A673 (cell line): ENCODE measurements at regions not wholly inside any gene's neighbourhood (a gene's known extent, or its start where the extent isn't known, plus 50 kb on each side); places are given as distances from the start of the nearest gene placed in this dataset.
"Not testable (repeated sequence)": the region's sequence is repeated elsewhere in the genome, so short reads cannot be mapped to it uniquely, and the experiment has no call there.

Experiments used
- CTCF ChIP-seq: fragments of 300-800, 200-600 bp; sonication (generic); conservative IDR thresholded peaks from 2 replicates; pipeline ENCODE4 v1.5.1; 2017; ENCODE audit warnings: low read depth, mild to moderate bottlenecking, antibody characterized with exemption, low read length, moderate library complexity, mixed read lengths
- EZH2 ChIP-seq: fragments of 200-600 bp; sonication (generic); IDR thresholded peaks from 2 replicates; pipeline ENCODE4 v1.6.1; 2017; ENCODE audit warnings: borderline replicate concordance, low read depth, mild to moderate bottlenecking, mixed read lengths, antibody characterized with exemption, low read length; ENCODE audit not compliant: poor library complexity, severe bottlenecking

- TF ChIP-seq CTCF, EZH2: not testable (repeated sequence)
Observed at GRCh38 chr2:242088044-242088443, 218.5 kb downstream of the RTP5 start.
